H1 (cell line): ENCODE measurements at regions not wholly inside any gene's neighbourhood (a gene's known extent, or its start where the extent isn't known, plus 50 kb on each side); places are given as distances from the start of the nearest gene placed in this dataset.

Experiments
- BRCA1 ChIP-seq: IDR thresholded peaks from 2 replicates; pipeline ENCODE4 v1.6.1; 2012; ENCODE audit warnings: low read depth, low read length, improper control_type of control experiment
- CBX8 ChIP-seq: fragments of 300-800, 300-1000 bp; sonication (generic); IDR thresholded peaks from 2 replicates; pipeline ENCODE4 v1.7.1; 2016; ENCODE audit warnings: low read depth, low read length, borderline replicate concordance
- CEBPB ChIP-seq: IDR thresholded peaks from 2 replicates; pipeline ENCODE4 v1.6.1; 2012; ENCODE audit warnings: low read depth, low read length
- RAD21 ChIP-seq, 2 experiments: IDR thresholded peaks in 1 of 2; conservative IDR thresholded peaks in 1 of 2; 2 replicates each; pipeline ENCODE4 v1.6.1; 2011; ENCODE audit warnings: low read depth in 2 of 2, low read length in 2 of 2, improper control_type of control experiment in 1 of 2, inconsistent platforms in 1 of 2, mild to moderate bottlenecking in 1 of 2, moderate library complexity in 1 of 2
- TEAD4 ChIP-seq: IDR thresholded peaks from 2 replicates; pipeline ENCODE4 v1.6.1; 2012; ENCODE audit warnings: low read depth, low read length, inconsistent platforms, mixed read lengths
- YY1 ChIP-seq: IDR thresholded peaks from 2 replicates; pipeline ENCODE4 v1.6.1; 2011; ENCODE audit warnings: low read depth, mild to moderate bottlenecking, low read length
- TF ChIP-seq, protein P1 (sequence below): fragments of 300-600 bp; sonication (generic); IDR thresholded peaks from 2 replicates; pipeline ENCODE4 v1.7.1; 2012; ENCODE audit warnings: low read length, moderate library complexity, mild to moderate bottlenecking, inconsistent platforms; ENCODE audit not compliant: insufficient replicate concordance
- TF ChIP-seq, protein P2 (sequence below): IDR thresholded peaks from 2 replicates; pipeline ENCODE4 v1.6.1; 2011; ENCODE audit warnings: low read depth, mild to moderate bottlenecking, low read length; ENCODE audit not compliant: insufficient read depth
- TF ChIP-seq, protein P3 (sequence below), 3 experiments: IDR thresholded peaks; 1 replicate in 2 of 3; 2 replicates in 1 of 3; pipeline versions ENCODE4 v1.5.1 to v1.6.1; 2011; ENCODE audit warnings: low read length in 3 of 3, mild to moderate bottlenecking in 3 of 3, inconsistent platforms in 2 of 3, low read depth in 1 of 3, moderate library complexity in 1 of 3; ENCODE audit not compliant: insufficient read depth in 1 of 3; ENCODE audit errors: control extremely low read depth in 1 of 3

DNA sequence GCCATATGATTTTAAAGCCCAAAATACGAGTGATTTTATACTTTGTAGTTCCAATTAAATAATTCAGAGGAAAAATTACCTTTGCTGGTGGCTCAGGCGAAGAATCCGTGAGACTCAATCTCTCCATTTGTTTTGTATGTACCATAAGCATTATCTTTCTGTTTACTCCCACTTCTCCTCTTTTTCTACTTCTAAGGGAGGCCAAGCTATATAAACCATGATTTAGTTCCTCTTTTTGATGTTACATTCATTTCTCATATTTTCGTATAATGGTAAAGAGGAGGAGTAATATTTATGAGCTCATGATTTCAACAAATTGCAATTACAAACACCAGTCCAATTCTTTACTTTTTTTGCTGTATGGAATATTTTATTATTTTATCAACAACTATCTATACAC, 50.6 kb upstream of the TES start (continued):
- TF ChIP-seq, protein P1, sequence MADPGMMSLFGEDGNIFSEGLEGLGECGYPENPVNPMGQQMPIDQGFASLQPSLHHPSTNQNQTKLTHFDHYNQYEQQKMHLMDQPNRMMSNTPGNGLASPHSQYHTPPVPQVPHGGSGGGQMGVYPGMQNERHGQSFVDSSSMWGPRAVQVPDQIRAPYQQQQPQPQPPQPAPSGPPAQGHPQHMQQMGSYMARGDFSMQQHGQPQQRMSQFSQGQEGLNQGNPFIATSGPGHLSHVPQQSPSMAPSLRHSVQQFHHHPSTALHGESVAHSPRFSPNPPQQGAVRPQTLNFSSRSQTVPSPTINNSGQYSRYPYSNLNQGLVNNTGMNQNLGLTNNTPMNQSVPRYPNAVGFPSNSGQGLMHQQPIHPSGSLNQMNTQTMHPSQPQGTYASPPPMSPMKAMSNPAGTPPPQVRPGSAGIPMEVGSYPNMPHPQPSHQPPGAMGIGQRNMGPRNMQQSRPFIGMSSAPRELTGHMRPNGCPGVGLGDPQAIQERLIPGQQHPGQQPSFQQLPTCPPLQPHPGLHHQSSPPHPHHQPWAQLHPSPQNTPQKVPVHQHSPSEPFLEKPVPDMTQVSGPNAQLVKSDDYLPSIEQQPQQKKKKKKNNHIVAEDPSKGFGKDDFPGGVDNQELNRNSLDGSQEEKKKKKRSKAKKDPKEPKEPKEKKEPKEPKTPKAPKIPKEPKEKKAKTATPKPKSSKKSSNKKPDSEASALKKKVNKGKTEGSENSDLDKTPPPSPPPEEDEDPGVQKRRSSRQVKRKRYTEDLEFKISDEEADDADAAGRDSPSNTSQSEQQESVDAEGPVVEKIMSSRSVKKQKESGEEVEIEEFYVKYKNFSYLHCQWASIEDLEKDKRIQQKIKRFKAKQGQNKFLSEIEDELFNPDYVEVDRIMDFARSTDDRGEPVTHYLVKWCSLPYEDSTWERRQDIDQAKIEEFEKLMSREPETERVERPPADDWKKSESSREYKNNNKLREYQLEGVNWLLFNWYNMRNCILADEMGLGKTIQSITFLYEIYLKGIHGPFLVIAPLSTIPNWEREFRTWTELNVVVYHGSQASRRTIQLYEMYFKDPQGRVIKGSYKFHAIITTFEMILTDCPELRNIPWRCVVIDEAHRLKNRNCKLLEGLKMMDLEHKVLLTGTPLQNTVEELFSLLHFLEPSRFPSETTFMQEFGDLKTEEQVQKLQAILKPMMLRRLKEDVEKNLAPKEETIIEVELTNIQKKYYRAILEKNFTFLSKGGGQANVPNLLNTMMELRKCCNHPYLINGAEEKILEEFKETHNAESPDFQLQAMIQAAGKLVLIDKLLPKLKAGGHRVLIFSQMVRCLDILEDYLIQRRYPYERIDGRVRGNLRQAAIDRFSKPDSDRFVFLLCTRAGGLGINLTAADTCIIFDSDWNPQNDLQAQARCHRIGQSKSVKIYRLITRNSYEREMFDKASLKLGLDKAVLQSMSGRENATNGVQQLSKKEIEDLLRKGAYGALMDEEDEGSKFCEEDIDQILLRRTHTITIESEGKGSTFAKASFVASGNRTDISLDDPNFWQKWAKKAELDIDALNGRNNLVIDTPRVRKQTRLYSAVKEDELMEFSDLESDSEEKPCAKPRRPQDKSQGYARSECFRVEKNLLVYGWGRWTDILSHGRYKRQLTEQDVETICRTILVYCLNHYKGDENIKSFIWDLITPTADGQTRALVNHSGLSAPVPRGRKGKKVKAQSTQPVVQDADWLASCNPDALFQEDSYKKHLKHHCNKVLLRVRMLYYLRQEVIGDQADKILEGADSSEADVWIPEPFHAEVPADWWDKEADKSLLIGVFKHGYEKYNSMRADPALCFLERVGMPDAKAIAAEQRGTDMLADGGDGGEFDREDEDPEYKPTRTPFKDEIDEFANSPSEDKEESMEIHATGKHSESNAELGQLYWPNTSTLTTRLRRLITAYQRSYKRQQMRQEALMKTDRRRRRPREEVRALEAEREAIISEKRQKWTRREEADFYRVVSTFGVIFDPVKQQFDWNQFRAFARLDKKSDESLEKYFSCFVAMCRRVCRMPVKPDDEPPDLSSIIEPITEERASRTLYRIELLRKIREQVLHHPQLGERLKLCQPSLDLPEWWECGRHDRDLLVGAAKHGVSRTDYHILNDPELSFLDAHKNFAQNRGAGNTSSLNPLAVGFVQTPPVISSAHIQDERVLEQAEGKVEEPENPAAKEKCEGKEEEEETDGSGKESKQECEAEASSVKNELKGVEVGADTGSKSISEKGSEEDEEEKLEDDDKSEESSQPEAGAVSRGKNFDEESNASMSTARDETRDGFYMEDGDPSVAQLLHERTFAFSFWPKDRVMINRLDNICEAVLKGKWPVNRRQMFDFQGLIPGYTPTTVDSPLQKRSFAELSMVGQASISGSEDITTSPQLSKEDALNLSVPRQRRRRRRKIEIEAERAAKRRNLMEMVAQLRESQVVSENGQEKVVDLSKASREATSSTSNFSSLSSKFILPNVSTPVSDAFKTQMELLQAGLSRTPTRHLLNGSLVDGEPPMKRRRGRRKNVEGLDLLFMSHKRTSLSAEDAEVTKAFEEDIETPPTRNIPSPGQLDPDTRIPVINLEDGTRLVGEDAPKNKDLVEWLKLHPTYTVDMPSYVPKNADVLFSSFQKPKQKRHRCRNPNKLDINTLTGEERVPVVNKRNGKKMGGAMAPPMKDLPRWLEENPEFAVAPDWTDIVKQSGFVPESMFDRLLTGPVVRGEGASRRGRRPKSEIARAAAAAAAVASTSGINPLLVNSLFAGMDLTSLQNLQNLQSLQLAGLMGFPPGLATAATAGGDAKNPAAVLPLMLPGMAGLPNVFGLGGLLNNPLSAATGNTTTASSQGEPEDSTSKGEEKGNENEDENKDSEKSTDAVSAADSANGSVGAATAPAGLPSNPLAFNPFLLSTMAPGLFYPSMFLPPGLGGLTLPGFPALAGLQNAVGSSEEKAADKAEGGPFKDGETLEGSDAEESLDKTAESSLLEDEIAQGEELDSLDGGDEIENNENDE: no peak
- TF ChIP-seq, protein P2, sequence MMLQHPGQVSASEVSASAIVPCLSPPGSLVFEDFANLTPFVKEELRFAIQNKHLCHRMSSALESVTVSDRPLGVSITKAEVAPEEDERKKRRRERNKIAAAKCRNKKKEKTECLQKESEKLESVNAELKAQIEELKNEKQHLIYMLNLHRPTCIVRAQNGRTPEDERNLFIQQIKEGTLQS: no peak
- TF ChIP-seq BRCA1 (no peak), CBX8 (no peak), CEBPB (no peak), YY1 (no peak), TEAD4 (no peak), RAD21 (IDR thresholded peaks at IDR 0.05 in 1 of 2, conservative IDR thresholded peaks at IDR 0.05 in 1 of 2; ENCODE audit: low read depth in 2 of 2, low read length in 2 of 2) (no peak)
- TF ChIP-seq, protein P3, sequence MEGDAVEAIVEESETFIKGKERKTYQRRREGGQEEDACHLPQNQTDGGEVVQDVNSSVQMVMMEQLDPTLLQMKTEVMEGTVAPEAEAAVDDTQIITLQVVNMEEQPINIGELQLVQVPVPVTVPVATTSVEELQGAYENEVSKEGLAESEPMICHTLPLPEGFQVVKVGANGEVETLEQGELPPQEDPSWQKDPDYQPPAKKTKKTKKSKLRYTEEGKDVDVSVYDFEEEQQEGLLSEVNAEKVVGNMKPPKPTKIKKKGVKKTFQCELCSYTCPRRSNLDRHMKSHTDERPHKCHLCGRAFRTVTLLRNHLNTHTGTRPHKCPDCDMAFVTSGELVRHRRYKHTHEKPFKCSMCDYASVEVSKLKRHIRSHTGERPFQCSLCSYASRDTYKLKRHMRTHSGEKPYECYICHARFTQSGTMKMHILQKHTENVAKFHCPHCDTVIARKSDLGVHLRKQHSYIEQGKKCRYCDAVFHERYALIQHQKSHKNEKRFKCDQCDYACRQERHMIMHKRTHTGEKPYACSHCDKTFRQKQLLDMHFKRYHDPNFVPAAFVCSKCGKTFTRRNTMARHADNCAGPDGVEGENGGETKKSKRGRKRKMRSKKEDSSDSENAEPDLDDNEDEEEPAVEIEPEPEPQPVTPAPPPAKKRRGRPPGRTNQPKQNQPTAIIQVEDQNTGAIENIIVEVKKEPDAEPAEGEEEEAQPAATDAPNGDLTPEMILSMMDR (IDR thresholded peaks at IDR 0.05; ENCODE audit: control extremely low read depth in 1 of 3, insufficient read depth in 1 of 3, low read depth in 1 of 3, low read length in 3 of 3): no peak
